ENCODE measurements at regions not wholly inside any gene's neighbourhood (a gene's known extent, or its start where the extent isn't known, plus 50 kb on each side); places are given as distances from the start of the nearest gene placed in this dataset.

GRCh38 chr13:79667771-79668170 is 186.8 kb downstream of the NDFIP2 start:
- Mint-ChIP-seq H3K4me1 (ENCODE audit: low read depth) (no peaks in the 10 kb centered on the region), H3K9me3 (ENCODE audit: insufficient read depth) (no peaks in the 10 kb centered on the region), H3K36me3 (ENCODE audit: low read depth) (no peaks in the 10 kb centered on the region), H3K4me3 (no peak overlapping the region), H3K27me3 (ENCODE audit: low read depth) (no peaks in the 10 kb centered on the region), H3K27ac (no peak overlapping the region)
- CTCF ChIA-PET: interaction anchor here (0.5 to 5.9 kb wide), 2 partner anchors 12 kb away, joined by 3 to 34 read pairs; no protein-coding TSS in a partner anchor
- DNase-seq (no peak), ATAC-seq (no peak)
- POLR2A ChIA-PET: no interaction called here

GRCh38 chr13:79663977-79664636 is 183.2 kb downstream of the NDFIP2 start:
- Mint-ChIP-seq H3K4me3 (no peak overlapping the region), H3K9me3 (ENCODE audit: insufficient read depth) (no peaks in the 10 kb centered on the region), H3K36me3 (ENCODE audit: low read depth) (no peaks in the 10 kb centered on the region), H3K27me3 (ENCODE audit: low read depth) (no peaks in the 10 kb centered on the region), H3K27ac (no peak overlapping the region), H3K4me1 (ENCODE audit: low read depth) (no peaks in the 10 kb centered on the region)
- ATAC-seq (no peak), DNase-seq (no peak)
- ChIA-PET POLR2A (no interaction called here), CTCF (no interaction called here)

- Mint-ChIP-seq H3K9me3 (ENCODE audit: insufficient read depth) (no peaks in the 10 kb centered on the region), H3K4me3 (no peak overlapping the region), H3K4me1 (ENCODE audit: low read depth) (no peaks in the 10 kb centered on the region), H3K36me3 (ENCODE audit: low read depth) (no peaks in the 10 kb centered on the region), H3K27me3 (ENCODE audit: low read depth) (no peaks in the 10 kb centered on the region), H3K27ac (no peak overlapping the region)
- POLR2A ChIA-PET: no interaction called here
- CTCF ChIA-PET: no interaction called here
- DNase-seq (no peak), ATAC-seq (no peak)
These were observed 182.5 kb downstream of the NDFIP2 start for GRCh38 chr13:79663435-79663834.

GRCh38 chr13:79662882-79663281 is 181.9 kb downstream of the NDFIP2 start:
- H3K9me3 Mint-ChIP-seq (ENCODE audit: insufficient read depth): no peaks in the 10 kb centered on the region
- ChIA-PET POLR2A (no interaction called here), CTCF (no interaction called here)
- no peaks in the 10 kb centered on the region for H3K4me1 Mint-ChIP-seq (ENCODE audit: low read depth)
- H3K36me3 Mint-ChIP-seq (ENCODE audit: low read depth): no peaks in the 10 kb centered on the region
- H3K27ac Mint-ChIP-seq: no peak overlapping the region
- no peaks in the 10 kb centered on the region for H3K27me3 Mint-ChIP-seq (ENCODE audit: low read depth)
- no peak overlapping the region for H3K4me3 Mint-ChIP-seq
- ATAC-seq: no peak
- DNase-seq: no peak

GRCh38 chr13:79660361-79660760 is 179.4 kb downstream of the NDFIP2 start:
- Mint-ChIP-seq H3K27ac (no peak overlapping the region), H3K4me1 (ENCODE audit: low read depth) (no peaks in the 10 kb centered on the region), H3K4me3 (no peak overlapping the region), H3K9me3 (ENCODE audit: insufficient read depth) (no peaks in the 10 kb centered on the region), H3K27me3 (ENCODE audit: low read depth) (no peaks in the 10 kb centered on the region), H3K36me3 (ENCODE audit: low read depth) (no peaks in the 10 kb centered on the region)
- ChIA-PET POLR2A (no interaction called here), CTCF (no interaction called here)
- no peak for DNase-seq
- ATAC-seq: no peak

- H3K27ac Mint-ChIP-seq: no peak overlapping the region
- DNase-seq: no peak
- H3K9me3 Mint-ChIP-seq (ENCODE audit: insufficient read depth): no peaks in the 10 kb centered on the region
- no peak overlapping the region for H3K4me3 Mint-ChIP-seq
- ChIA-PET CTCF (interaction anchor here (1.2 kb wide), 2 partner anchors 20 to 268 kb away, joined by 3 to 5 read pairs; no protein-coding TSS in a partner anchor), POLR2A (no interaction called here)
- no peak for ATAC-seq
- H3K4me1 Mint-ChIP-seq (ENCODE audit: low read depth): no peaks in the 10 kb centered on the region
- no peaks in the 10 kb centered on the region for H3K36me3 Mint-ChIP-seq (ENCODE audit: low read depth)
- H3K27me3 Mint-ChIP-seq (ENCODE audit: low read depth): no peaks in the 10 kb centered on the region
These were observed 178.2 kb downstream of the NDFIP2 start for GRCh38 chr13:79659121-79659521.

- no peak for DNase-seq
- no peaks in the 10 kb centered on the region for H3K9me3 Mint-ChIP-seq (ENCODE audit: insufficient read depth)
- H3K27ac Mint-ChIP-seq: no peak overlapping the region
- no peaks in the 10 kb centered on the region for H3K36me3 Mint-ChIP-seq (ENCODE audit: low read depth)
- no peaks in the 10 kb centered on the region for H3K27me3 Mint-ChIP-seq (ENCODE audit: low read depth)
- H3K4me1 Mint-ChIP-seq (ENCODE audit: low read depth): no peaks in the 10 kb centered on the region
- POLR2A ChIA-PET: no interaction called here
- ATAC-seq: no peak
- no peak overlapping the region for H3K4me3 Mint-ChIP-seq
- CTCF ChIA-PET: interaction anchor here (1.2 kb wide), 2 partner anchors 21 to 267 kb away, joined by 3 to 5 read pairs; no protein-coding TSS in a partner anchor
These were observed 177.5 kb downstream of the NDFIP2 start for GRCh38 chr13:79658333-79658975.

GRCh38 chr13:79655509-79655908 is 174.6 kb downstream of the NDFIP2 start:
- DNase-seq (no peak), ATAC-seq (no peak)
- POLR2A ChIA-PET: no interaction called here
- Mint-ChIP-seq H3K27ac (no peak overlapping the region), H3K36me3 (ENCODE audit: low read depth) (no peaks in the 10 kb centered on the region), H3K4me3 (no peak overlapping the region), H3K9me3 (ENCODE audit: insufficient read depth) (no peaks in the 10 kb centered on the region), H3K4me1 (ENCODE audit: low read depth) (no peaks in the 10 kb centered on the region), H3K27me3 (ENCODE audit: low read depth) (no peaks in the 10 kb centered on the region)
- CTCF ChIA-PET: interaction anchor here (0.7 to 1.1 kb wide), 2 partner anchors 12 to 14 kb away, joined by 3 read pairs; no protein-coding TSS in a partner anchor

- H3K27ac Mint-ChIP-seq: no peak overlapping the region
- no peaks in the 10 kb centered on the region for H3K27me3 Mint-ChIP-seq (ENCODE audit: low read depth)
- ChIA-PET CTCF (interaction anchor here (1.7 kb wide), 1 partner anchor 24 kb away, joined by 4 read pairs; no protein-coding TSS in a partner anchor), POLR2A (no interaction called here)
- DNase-seq (no peak), ATAC-seq (no peak)
- H3K4me1 Mint-ChIP-seq (ENCODE audit: low read depth): no peaks in the 10 kb centered on the region
- no peaks in the 10 kb centered on the region for H3K36me3 Mint-ChIP-seq (ENCODE audit: low read depth)
- H3K9me3 Mint-ChIP-seq (ENCODE audit: insufficient read depth): no peaks in the 10 kb centered on the region
- no peak overlapping the region for H3K4me3 Mint-ChIP-seq
These were observed 173.6 kb downstream of the NDFIP2 start for GRCh38 chr13:79654520-79654919.

GRCh38 chr13:79650688-79651087 is 169.7 kb downstream of the NDFIP2 start:
- ChIA-PET POLR2A (no interaction called here), CTCF (no interaction called here)
- no peak overlapping the region for H3K4me3 Mint-ChIP-seq
- H3K27ac Mint-ChIP-seq: no peak overlapping the region
- H3K4me1 Mint-ChIP-seq (ENCODE audit: low read depth): no peaks in the 10 kb centered on the region
- H3K9me3 Mint-ChIP-seq (ENCODE audit: insufficient read depth): no peaks in the 10 kb centered on the region
- peaks cover 1% of the 10 kb centered on the region for H3K27me3 Mint-ChIP-seq (ENCODE audit: low read depth)
- DNase-seq: no peak
- ATAC-seq: no peak
- no peaks in the 10 kb centered on the region for H3K36me3 Mint-ChIP-seq (ENCODE audit: low read depth)

GRCh38 chr13:79648191-79648590 is 167.2 kb downstream of the NDFIP2 start:
- ChIA-PET POLR2A (no interaction called here), CTCF (no interaction called here)
- Mint-ChIP-seq H3K4me1 (ENCODE audit: low read depth) (no peaks in the 10 kb centered on the region), H3K4me3 (no peak overlapping the region), H3K9me3 (ENCODE audit: insufficient read depth) (no peaks in the 10 kb centered on the region), H3K27me3 (ENCODE audit: low read depth) (peaks cover 1% of the 10 kb centered on the region), H3K27ac (no peak overlapping the region), H3K36me3 (ENCODE audit: low read depth) (no peaks in the 10 kb centered on the region)
- DNase-seq (no peak), ATAC-seq (no peak)

GRCh38 chr13:79647533-79647932 is 166.6 kb downstream of the NDFIP2 start:
- no peak overlapping the region for H3K27ac Mint-ChIP-seq
- H3K4me3 Mint-ChIP-seq: no peak overlapping the region
- no peak for DNase-seq
- ATAC-seq: no peak
- H3K9me3 Mint-ChIP-seq (ENCODE audit: insufficient read depth): no peaks in the 10 kb centered on the region
- ChIA-PET CTCF (no interaction called here), POLR2A (no interaction called here)
- no peaks in the 10 kb centered on the region for H3K36me3 Mint-ChIP-seq (ENCODE audit: low read depth)
- peaks cover 1% of the 10 kb centered on the region for H3K27me3 Mint-ChIP-seq (ENCODE audit: low read depth)
- H3K4me1 Mint-ChIP-seq (ENCODE audit: low read depth): no peaks in the 10 kb centered on the region

- H3K9me3 Mint-ChIP-seq (ENCODE audit: insufficient read depth): no peaks in the 10 kb centered on the region
- ChIA-PET CTCF (no interaction called here), POLR2A (no interaction called here)
- peaks cover 1% of the 10 kb centered on the region for H3K27me3 Mint-ChIP-seq (ENCODE audit: low read depth)
- H3K36me3 Mint-ChIP-seq (ENCODE audit: low read depth): no peaks in the 10 kb centered on the region
- H3K4me3 Mint-ChIP-seq: no peak overlapping the region
- H3K4me1 Mint-ChIP-seq (ENCODE audit: low read depth): no peaks in the 10 kb centered on the region
- H3K27ac Mint-ChIP-seq: no peak overlapping the region
- ATAC-seq (no peak), DNase-seq (no peak)
These were observed 165.9 kb downstream of the NDFIP2 start for GRCh38 chr13:79646880-79647279.

All from activated CD8-positive, alpha-beta T cell treated with anti-CD3 and anti-CD28 coated beads, Interleukin-2, amount 10 ng/mL, durations not matched to agents 7 days and 5 days (primary cell).